ENCODE measurements at regions not wholly inside any gene's neighbourhood (a gene's known extent, or its start where the extent isn't known, plus 50 kb on each side); places are given as distances from the start of the nearest gene placed in this dataset.

DNA sequence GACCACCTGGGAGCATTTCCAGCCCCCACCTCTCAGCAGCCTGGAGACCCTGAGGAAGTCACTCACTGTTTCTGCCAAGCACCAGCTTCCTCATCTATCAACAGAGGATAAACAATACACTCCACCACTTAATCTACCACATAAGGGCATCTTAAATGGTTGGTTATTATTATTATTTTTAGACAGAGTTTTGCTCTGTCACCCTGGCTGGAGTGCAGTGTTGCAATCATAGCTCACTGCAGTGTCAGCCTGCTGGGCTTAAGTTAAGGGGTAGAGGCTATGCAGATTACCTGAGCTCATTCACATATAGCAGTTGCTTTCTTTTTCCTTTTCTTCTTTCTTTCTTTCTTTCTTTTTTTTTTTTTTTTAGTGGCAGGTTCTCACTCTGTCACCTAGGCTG lies 59.5 kb upstream of the ELN start:
- peaks cover 8% of the 10 kb centered on the region for H3K9me3 ChIP-seq (ENCODE audit: insufficient read depth, low read length, severe bottlenecking)
- H3K79me2 ChIP-seq (ENCODE audit: insufficient read depth, low read length), result no peaks in the 10 kb centered on the region
- H3K4me1 ChIP-seq (ENCODE audit: insufficient read depth, low read length), result no peaks in the 10 kb centered on the region
- no peak overlapping the region for H3K27ac ChIP-seq (ENCODE audit: low read length)
- H3K9ac ChIP-seq (ENCODE audit: low read depth, low read length), result no peak overlapping the region
- no peak overlapping the region for H2AFZ ChIP-seq (ENCODE audit: low read depth, low read length)
- H3K4me3 ChIP-seq (ENCODE audit: low read depth in 1 of 2, low read length in 2 of 2), result no peak overlapping the region
- H3K4me2 ChIP-seq (ENCODE audit: insufficient read depth, low read length), result no peak overlapping the region
- ATAC-seq (ENCODE audit: insufficient read depth, low read depth) (no peak), DNase-seq (no peak)
- TF ChIP-seq CTCF (IDR thresholded peaks at IDR 0.05; ENCODE audit: borderline replicate concordance, extremely low read depth, low read length, poor library complexity, severe bottlenecking), result no peak
- TF ChIP-seq EZH2 (IDR thresholded peaks at IDR 0.05; ENCODE audit: borderline replicate concordance, low read depth, low read length, severe bottlenecking), result no peak
- no peaks in the 10 kb centered on the region for H3K36me3 ChIP-seq (ENCODE audit: insufficient read depth, low read length)
- no peaks in the 10 kb centered on the region for H3K27me3 ChIP-seq (ENCODE audit: insufficient read depth, low read length, poor library complexity)
- no peaks in the 10 kb centered on the region for H4K20me1 ChIP-seq (ENCODE audit: insufficient read depth, low read length)

DNA sequence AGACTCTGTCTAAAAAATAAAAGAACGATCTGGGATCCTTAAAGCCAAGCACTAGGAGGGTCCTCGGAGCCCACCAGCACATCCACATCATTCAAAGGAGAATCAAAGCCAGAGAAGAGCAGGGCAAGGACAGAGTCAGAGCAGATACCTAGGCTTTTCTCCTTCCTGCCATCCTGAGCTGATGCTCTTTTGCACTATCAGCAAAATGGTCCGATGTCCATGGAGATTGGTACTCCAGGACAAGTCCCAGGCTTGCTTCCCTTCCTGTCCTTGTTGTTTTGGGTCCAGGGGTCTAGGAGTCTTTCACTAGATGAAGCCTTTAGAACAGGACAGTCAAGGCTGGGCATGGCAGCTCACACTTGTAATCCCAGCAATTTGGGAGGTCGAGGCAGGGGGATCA lies 58.0 kb upstream of the ELN start:
- Histone ChIP-seq H3K27me3 (ENCODE audit: insufficient read depth, low read length, poor library complexity) (no peaks in the 10 kb centered on the region), H3K9me3 (ENCODE audit: insufficient read depth, low read length, severe bottlenecking) (no peaks in the 10 kb centered on the region), H3K4me3 (ENCODE audit: low read depth in 1 of 2, low read length in 2 of 2) (no peak overlapping the region), H3K9ac (ENCODE audit: low read depth, low read length) (no peak overlapping the region), H3K79me2 (ENCODE audit: insufficient read depth, low read length) (no peaks in the 10 kb centered on the region), H3K4me1 (ENCODE audit: insufficient read depth, low read length) (no peaks in the 10 kb centered on the region), H3K27ac (ENCODE audit: low read length) (no peak overlapping the region), H3K4me2 (ENCODE audit: insufficient read depth, low read length) (no peak overlapping the region), H3K36me3 (ENCODE audit: insufficient read depth, low read length) (no peaks in the 10 kb centered on the region), H4K20me1 (ENCODE audit: insufficient read depth, low read length) (no peaks in the 10 kb centered on the region), H2AFZ (ENCODE audit: low read depth, low read length) (no peak overlapping the region)
- no peak for DNase-seq
- no peak for ATAC-seq (ENCODE audit: insufficient read depth, low read depth)
- TF ChIP-seq EZH2 (IDR thresholded peaks at IDR 0.05; ENCODE audit: borderline replicate concordance, low read depth, low read length, severe bottlenecking) (no peak), CTCF (IDR thresholded peaks at IDR 0.05; ENCODE audit: borderline replicate concordance, extremely low read depth, low read length, poor library complexity, severe bottlenecking) (no peak)

DNA sequence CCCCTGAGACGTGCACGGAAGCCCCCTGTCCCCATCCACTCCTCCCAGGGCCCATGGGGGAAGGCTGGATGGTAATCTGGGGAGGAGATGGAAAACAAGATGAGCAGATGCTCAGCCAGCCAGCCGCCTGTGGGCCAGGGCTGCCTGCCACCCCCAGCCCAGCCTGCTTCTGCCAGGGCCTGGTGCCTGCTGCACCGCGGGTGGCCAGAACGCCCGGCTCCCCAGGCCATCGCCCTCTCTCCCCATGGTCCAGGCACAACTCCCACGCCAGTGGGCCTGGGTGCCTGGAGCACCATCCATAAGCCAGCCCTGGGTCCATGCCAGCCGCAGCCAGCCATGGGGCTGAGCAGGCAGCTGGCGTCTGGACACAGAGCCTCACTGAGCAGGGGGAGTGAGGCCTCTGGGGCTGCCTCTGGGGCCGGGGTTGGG lies 57.2 kb upstream of the ELN start:
- H3K4me2 ChIP-seq (ENCODE audit: insufficient read depth, low read length), result no peak overlapping the region
- H3K9ac ChIP-seq (ENCODE audit: low read depth, low read length), result no peak overlapping the region
- ATAC-seq (ENCODE audit: insufficient read depth, low read depth) (no peak), DNase-seq (no peak)
- no peak overlapping the region for H2AFZ ChIP-seq (ENCODE audit: low read depth, low read length)
- no peak for TF ChIP-seq EZH2 (IDR thresholded peaks at IDR 0.05; ENCODE audit: borderline replicate concordance, low read depth, low read length, severe bottlenecking)
- no peak for TF ChIP-seq CTCF (IDR thresholded peaks at IDR 0.05; ENCODE audit: borderline replicate concordance, extremely low read depth, low read length, poor library complexity, severe bottlenecking)
- no peak overlapping the region for H3K4me3 ChIP-seq (ENCODE audit: low read depth in 1 of 2, low read length in 2 of 2)
- H3K27me3 ChIP-seq (ENCODE audit: insufficient read depth, low read length, poor library complexity), result no peaks in the 10 kb centered on the region
- H3K27ac ChIP-seq (ENCODE audit: low read length), result no peak overlapping the region
- no peaks in the 10 kb centered on the region for H3K4me1 ChIP-seq (ENCODE audit: insufficient read depth, low read length)
- no peaks in the 10 kb centered on the region for H3K9me3 ChIP-seq (ENCODE audit: insufficient read depth, low read length, severe bottlenecking)
- no peaks in the 10 kb centered on the region for H3K79me2 ChIP-seq (ENCODE audit: insufficient read depth, low read length)
- H3K36me3 ChIP-seq (ENCODE audit: insufficient read depth, low read length), result no peaks in the 10 kb centered on the region
- H4K20me1 ChIP-seq (ENCODE audit: insufficient read depth, low read length), result no peaks in the 10 kb centered on the region; the same call in 1 of the 2 replicates

DNA sequence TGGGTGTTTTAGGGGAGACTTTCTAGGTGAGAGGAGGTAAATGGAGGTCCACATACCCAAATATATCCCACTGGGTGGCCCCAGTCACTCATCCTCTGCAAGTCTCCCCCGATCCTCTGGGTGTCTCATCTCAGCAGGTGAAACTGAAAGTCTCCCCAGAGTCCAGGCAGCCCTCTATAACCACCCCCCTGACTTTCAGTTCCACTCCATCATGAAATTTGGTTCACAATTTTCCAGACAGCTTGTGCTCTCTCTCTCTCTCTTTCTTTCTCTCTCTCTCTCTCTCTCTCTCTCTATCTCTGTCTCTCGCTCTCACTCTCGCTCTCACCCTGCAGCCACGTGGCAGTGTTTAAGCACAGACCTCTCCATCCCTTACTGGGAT lies 56.7 kb upstream of the ELN start:
- Histone ChIP-seq H3K9me3 (ENCODE audit: insufficient read depth, low read length, severe bottlenecking) (no peaks in the 10 kb centered on the region), H3K4me3 (ENCODE audit: low read depth in 1 of 2, low read length in 2 of 2) (no peak overlapping the region), H3K27ac (ENCODE audit: low read length) (no peak overlapping the region), H3K36me3 (ENCODE audit: insufficient read depth, low read length) (no peaks in the 10 kb centered on the region), H2AFZ (ENCODE audit: low read depth, low read length) (no peak overlapping the region), H3K9ac (ENCODE audit: low read depth, low read length) (no peak overlapping the region), H3K79me2 (ENCODE audit: insufficient read depth, low read length) (no peaks in the 10 kb centered on the region), H4K20me1 (ENCODE audit: insufficient read depth, low read length) (no peaks in the 10 kb centered on the region; the same call in 1 of the 2 replicates), H3K27me3 (ENCODE audit: insufficient read depth, low read length, poor library complexity) (no peaks in the 10 kb centered on the region), H3K4me1 (ENCODE audit: insufficient read depth, low read length) (no peaks in the 10 kb centered on the region), H3K4me2 (ENCODE audit: insufficient read depth, low read length) (no peak overlapping the region)
- TF ChIP-seq EZH2 (IDR thresholded peaks at IDR 0.05; ENCODE audit: borderline replicate concordance, low read depth, low read length, severe bottlenecking) (no peak), CTCF (IDR thresholded peaks at IDR 0.05; ENCODE audit: borderline replicate concordance, extremely low read depth, low read length, poor library complexity, severe bottlenecking) (no peak)
- ATAC-seq (ENCODE audit: insufficient read depth, low read depth) (no peak), DNase-seq (no peak)

All from DND-41 (cell line).